Smooth muscle cell (in vitro differentiated cells): ENCODE measurements at regions not wholly inside any gene's neighbourhood (a gene's known extent, or its start where the extent isn't known, plus 50 kb on each side); places are given as distances from the start of the nearest gene placed in this dataset.

Source experiments
- DNase-seq: peaks from one replicate; lab custom pipeline; 2025; ENCODE audit not compliant: unreplicated experiment; lab: John Stamatoyannopoulos, UW
- H2AFZ ChIP-seq: fragments of 200-600 bp; sonication (generic); 2 replicates; pipeline ENCODE4 v1.6.0; 2016; ENCODE audit warnings: antibody characterized with exemption, low read depth, mild to moderate bottlenecking
- H3F3A ChIP-seq: fragments of 200-600 bp; sonication (generic); 2 replicates; pipeline ENCODE4 v1.6.0; 2017; ENCODE audit warnings: antibody characterized with exemption, low read depth
- H3K27ac ChIP-seq: fragments of 200-600 bp; sonication (generic); 2 replicates; pipeline ENCODE4 v1.5.1; 2016; ENCODE audit warnings: low read depth, mild to moderate bottlenecking
- H3K27me3 ChIP-seq: fragments of 200-600 bp; sonication (generic); 2 replicates; pipeline ENCODE4 v1.6.1; 2016; ENCODE audit warnings: low read depth, mild to moderate bottlenecking
- H3K36me3 ChIP-seq: fragments of 200-600 bp; sonication (generic); 2 replicates; pipeline ENCODE4 v1.5.1; 2016; ENCODE audit warnings: low read depth
- H3K4me1 ChIP-seq: fragments of 200-600 bp; sonication (generic); 2 replicates; pipeline ENCODE4 v1.5.1; 2016; ENCODE audit warnings: low read depth
- H3K4me2 ChIP-seq: fragments of 200-600 bp; sonication (generic); 2 replicates; pipeline ENCODE4 v1.6.0; 2016; ENCODE audit warnings: mild to moderate bottlenecking
- H3K4me3 ChIP-seq: fragments of 200-600 bp; sonication (generic); 2 replicates; pipeline ENCODE4 v1.5.1; 2016; ENCODE audit warnings: mild to moderate bottlenecking
- H3K79me2 ChIP-seq: fragments of 200-600 bp; sonication (generic); 2 replicates; pipeline ENCODE4 v1.6.0; 2016; ENCODE audit warnings: low read depth, mild to moderate bottlenecking
- H3K9ac ChIP-seq: fragments of 200-600 bp; sonication (generic); 2 replicates; pipeline ENCODE4 v1.6.0; 2016; ENCODE audit warnings: low read depth
- H3K9me3 ChIP-seq: fragments of 200-600 bp; sonication (generic); replicated peaks from 2 replicates; pipeline ENCODE4 v1.5.1; 2016; ENCODE audit warnings: low read depth
- H4K20me1 ChIP-seq: fragments of 200-600 bp; sonication (generic); 2 replicates; pipeline ENCODE4 v1.6.0; 2016; ENCODE audit warnings: low read depth
- CTCF ChIP-seq: fragments of 200-600 bp; sonication (generic); IDR thresholded peaks from 2 replicates; pipeline ENCODE4 v1.5.1; 2017; ENCODE audit warnings: borderline replicate concordance, mild to moderate bottlenecking, antibody characterized with exemption; ENCODE audit not compliant: insufficient read depth, poor library complexity, severe bottlenecking
- WGBS: methylation state at CpG from one replicate; pipeline ENCODE4 v1.1.7; 2016; ENCODE audit warnings: low lambda C conversion rate; 5-methylcytosine and 5-hydroxymethylcytosine counted together

GRCh38 chr16:86673090-86673955, 95.0 kb downstream of the FOXL1 start:
- Histone ChIP-seq H3K4me2 (no peak overlapping the region), H3F3A (peaks cover 19% of the 10 kb centered on the region), H3K79me2 (no peaks in the 10 kb centered on the region), H3K9ac (no peak overlapping the region), H4K20me1 (no peaks in the 10 kb centered on the region), H3K36me3 (no peaks in the 10 kb centered on the region), H3K27ac (no peak overlapping the region), H3K4me1 (peaks cover 10% of the 10 kb centered on the region), H3K9me3 (no peaks in the 10 kb centered on the region), H3K27me3 (no peaks in the 10 kb centered on the region), H2AFZ (no peak overlapping the region), H3K4me3 (no peak overlapping the region)
- no peak for TF ChIP-seq CTCF
- WGBS: 91% methylated on average over 4 of the region's 4 CpGs
- DNase-seq: no peak

GRCh38 chr16:86673956-86674453, 95.7 kb downstream of the FOXL1 start:
- Histone ChIP-seq H3K79me2 (no peaks in the 10 kb centered on the region), H3K4me3 (no peak overlapping the region), H2AFZ (no peak overlapping the region), H3K9me3 (no peaks in the 10 kb centered on the region), H3F3A (peaks cover 19% of the 10 kb centered on the region), H3K36me3 (no peaks in the 10 kb centered on the region), H3K27me3 (no peaks in the 10 kb centered on the region), H3K9ac (no peak overlapping the region), H3K4me1 (peaks cover 10% of the 10 kb centered on the region), H4K20me1 (no peaks in the 10 kb centered on the region), H3K27ac (no peak overlapping the region), H3K4me2 (no peak overlapping the region)
- no peak for TF ChIP-seq CTCF
- WGBS: 77% methylated on average over 3 of the region's 3 CpGs
- no peak for DNase-seq

- Histone ChIP-seq H3K4me2 (peak overlapping the region; percentile 39), H3K36me3 (no peaks in the 10 kb centered on the region), H3K9me3 (no peaks in the 10 kb centered on the region), H3F3A (peaks cover 21% of the 10 kb centered on the region), H3K79me2 (no peaks in the 10 kb centered on the region), H2AFZ (no peak overlapping the region), H3K27me3 (no peaks in the 10 kb centered on the region), H3K4me3 (no peak overlapping the region), H3K9ac (peak overlapping the region; percentile 44), H4K20me1 (no peaks in the 10 kb centered on the region), H3K4me1 (no peaks in the 10 kb centered on the region), H3K27ac (peak overlapping the region; percentile 85)
- no peak for TF ChIP-seq CTCF
- no peak for DNase-seq
- 22% methylated on average over 4 of the region's 4 CpGs for WGBS
Measured at GRCh38 chr16:86676254-86676670, 97.9 kb downstream of the FOXL1 start.

GRCh38 chr16:86679490-86679889, 101.1 kb downstream of the FOXL1 start:
- Histone ChIP-seq H2AFZ (no peak overlapping the region), H3K4me1 (no peaks in the 10 kb centered on the region), H3K36me3 (no peaks in the 10 kb centered on the region), H3K4me3 (no peak overlapping the region), H3K9ac (no peak overlapping the region), H4K20me1 (no peaks in the 10 kb centered on the region), H3K4me2 (no peak overlapping the region), H3K27me3 (no peaks in the 10 kb centered on the region), H3K9me3 (no peaks in the 10 kb centered on the region), H3F3A (peaks cover 20% of the 10 kb centered on the region), H3K79me2 (no peaks in the 10 kb centered on the region), H3K27ac (peak overlapping the region; percentile 91)
- TF ChIP-seq CTCF: no peak
- WGBS: 88% methylated on average over 2 of the region's 2 CpGs
- DNase-seq: no peak
